A549 (cell line): ENCODE measurements at regions not wholly inside any gene's neighbourhood (a gene's known extent, or its start where the extent isn't known, plus 50 kb on each side); places are given as distances from the start of the nearest gene placed in this dataset.

Experiments used
- ATAC-seq, 2 experiments: fragments of 200-7000 bp in 1 of 2; fragments of >200 bp in 1 of 2; cut with Nextera tagmentation in 1 of 2; cut with Tn5 transposase in 1 of 2; 3 replicates each; pipeline versions ENCODE4 v1.8.0 to v1.9.1; 2018 to 2020; ENCODE audit warnings: mild to moderate bottlenecking in 1 of 2, moderate library complexity in 1 of 2
- CTCF ChIA-PET: fragments of 300-600 bp; sonication (Branson Sonifier 250); formaldehyde crosslinking; extraction: SDS; loops from one replicate; lab custom pipeline; 2021; ENCODE audit warnings: antibody characterized with exemption, inconsistent platforms; lab: Yijun Ruan, JAX
- POLR2A ChIA-PET: fragments of 350-600 bp; formaldehyde crosslinking; extraction: SDS; loops from one replicate; lab custom pipeline; 2021; ENCODE audit warnings: antibody characterized with exemption, inconsistent platforms; lab: Yijun Ruan, JAX
- DNase-seq, 2 experiments: peaks; one replicate each; pipeline versions ENCODE4 v3.0.0 to v3.0.0-alpha.2; 2011 to 2016; ENCODE audit warnings: low read depth in 1 of 2, low spot score in 1 of 2
- FAIRE-seq: peaks from 2 replicates; lab custom pipeline; 2011; peaks lifted over from hg19 to GRCh38; lab: Jason Lieb, UNC
- H3K27ac ChIP-seq, 2 experiments: fragments of >200 bp; sonication (Bioruptor Twin); formaldehyde crosslinking; 3 replicates each; pipeline ENCODE4 v1.5.1; 2016 to 2017
- H3K4me1 ChIP-seq: fragments of >200 bp; sonication (Bioruptor Twin); formaldehyde crosslinking; 3 replicates; pipeline ENCODE4 v1.6.1; 2016
- H3K4me2 ChIP-seq: fragments of >200 bp; sonication (Bioruptor Twin); formaldehyde crosslinking; 3 replicates; pipeline ENCODE4 v1.6.1; 2016
- H3K4me3 ChIP-seq: fragments of >200 bp; sonication (Bioruptor Twin); formaldehyde crosslinking; 3 replicates; pipeline ENCODE4 v1.5.1; 2016
- H3K9me3 ChIP-seq: fragments of >200 bp; sonication (Bioruptor Twin); formaldehyde crosslinking; 3 replicates; pipeline ENCODE4 v1.6.1; 2016
- ATOH8 ChIP-seq: fragments of 250-450 bp; sonication (Bioruptor Pico); IDR thresholded peaks from 2 replicates; pipeline ENCODE4 v1.5.0; 2020; ENCODE audit warnings: low read depth, mild to moderate bottlenecking, moderate library complexity
- BHLHE40 ChIP-seq: IDR thresholded peaks from 2 replicates; pipeline ENCODE4 v1.6.1; 2012; ENCODE audit warnings: low read depth, low read length, inconsistent platforms
- CBX8 ChIP-seq: fragments of 200-600 bp; sonication (generic); IDR thresholded peaks from 2 replicates; pipeline ENCODE4 v1.6.1; 2016
- CHD4 ChIP-seq: fragments of 200-600 bp; sonication (generic); IDR thresholded peaks from 2 replicates; pipeline ENCODE4 v1.6.1; 2016; ENCODE audit warnings: antibody characterized with exemption, mild to moderate bottlenecking, borderline replicate concordance
- EHF ChIP-seq: fragments of 250-450 bp; sonication (Bioruptor Pico); IDR thresholded peaks from 2 replicates; pipeline ENCODE4 v1.5.0; 2020; ENCODE audit warnings: mild to moderate bottlenecking
- EHMT2 ChIP-seq: fragments of 200-600 bp; sonication (generic); IDR thresholded peaks from 2 replicates; pipeline ENCODE4 v1.6.1; 2016; ENCODE audit warnings: antibody characterized with exemption, low read depth, mild to moderate bottlenecking, moderate library complexity
- EP300 ChIP-seq, 2 experiments: fragments of >200 bp; sonication (Bioruptor Twin); formaldehyde crosslinking; IDR thresholded peaks; 2 replicates in 1 of 2; 3 replicates in 1 of 2; pipeline ENCODE4 v1.6.1; 2016 to 2017
- ESRRA ChIP-seq: fragments of 150-350 bp; IDR thresholded peaks from 2 replicates; pipeline ENCODE4 v1.6.1; 2014; ENCODE audit warnings: mild to moderate bottlenecking, low read length, borderline replicate concordance
- FOSB ChIP-seq: fragments of 250-450 bp; sonication (Bioruptor Pico); IDR thresholded peaks from 2 replicates; pipeline ENCODE4 v1.5.0; 2020; ENCODE audit warnings: mild to moderate bottlenecking, moderate library complexity
- HEYL ChIP-seq: fragments of 250-450 bp; sonication (Bioruptor Pico); IDR thresholded peaks from 2 replicates; pipeline ENCODE4 v1.8.0; 2021; ENCODE audit warnings: mild to moderate bottlenecking, moderate library complexity
- HOXA7 ChIP-seq: fragments of 250-450 bp; sonication (Bioruptor Pico); IDR thresholded peaks from 2 replicates; pipeline ENCODE4 v1.5.0; 2020; ENCODE audit warnings: mild to moderate bottlenecking, moderate library complexity
- JUN ChIP-seq, 2 experiments: fragments of >200 bp; sonication (Bioruptor Twin); formaldehyde crosslinking; IDR thresholded peaks; 2 replicates in 1 of 2; 3 replicates in 1 of 2; pipeline ENCODE4 v1.6.1; 2016 to 2017
- KDM5A ChIP-seq: fragments of 200-600 bp; sonication (generic); IDR thresholded peaks from 2 replicates; pipeline ENCODE4 v1.6.1; 2016; ENCODE audit warnings: antibody characterized with exemption, mild to moderate bottlenecking
- MAZ ChIP-seq: fragments of 150-350 bp; IDR thresholded peaks from 2 replicates; pipeline ENCODE4 v1.6.1; 2014; ENCODE audit warnings: antibody characterized with exemption, low read depth, low read length, borderline replicate concordance
- NR3C1 ChIP-seq: fragments of >200 bp; sonication (Bioruptor Twin); formaldehyde crosslinking; IDR thresholded peaks from 3 replicates; pipeline ENCODE4 v1.6.1; 2017
- PBX3 ChIP-seq: IDR thresholded peaks from 2 replicates; pipeline ENCODE4 v1.6.1; 2012
- PHF8 ChIP-seq: fragments of 200-600 bp; sonication (generic); IDR thresholded peaks from 2 replicates; pipeline ENCODE4 v1.6.1; 2016; ENCODE audit warnings: low read depth, mild to moderate bottlenecking, antibody characterized with exemption, moderate library complexity, borderline replicate concordance
- POLR2AphosphoS2 ChIP-seq: conservative IDR thresholded peaks from 2 replicates; pipeline ENCODE4 v1.6.1; 2012; ENCODE audit warnings: low read length, improper control_type of control experiment, inconsistent platforms
- RFX5 ChIP-seq: fragments of 450-650 bp; IDR thresholded peaks from 2 replicates; pipeline ENCODE4 v1.7.1; 2014; ENCODE audit warnings: antibody characterized with exemption, mild to moderate bottlenecking, moderate library complexity
- SREBF2 ChIP-seq: fragments of 450-650 bp; IDR thresholded peaks from 2 replicates; pipeline ENCODE4 v1.6.1; 2014; ENCODE audit warnings: mild to moderate bottlenecking, moderate library complexity
- TFCP2L1 ChIP-seq: fragments of 250-450 bp; sonication (Bioruptor Pico); IDR thresholded peaks from 2 replicates; pipeline ENCODE4 v1.5.0; 2021; ENCODE audit warnings: mild to moderate bottlenecking
- ZNF302 ChIP-seq: fragments of 250-450 bp; sonication (Bioruptor Pico); IDR thresholded peaks from 2 replicates; pipeline ENCODE4 v1.9.0; 2021; ENCODE audit warnings: inconsistent platforms, mild to moderate bottlenecking, moderate library complexity
- ZSCAN20 ChIP-seq: fragments of 250-450 bp; sonication (Bioruptor Pico); IDR thresholded peaks from 2 replicates; pipeline ENCODE4 v1.8.0; 2022; ENCODE audit warnings: mild to moderate bottlenecking, moderate library complexity
- WGBS: methylation state at CpG from one replicate; pipeline ENCODE4 v1.1.6; 2017; ENCODE audit errors: missing lambda C conversion rate; 5-methylcytosine and 5-hydroxymethylcytosine counted together
- TF ChIP-seq, protein P1 (sequence below): IDR thresholded peaks from 2 replicates; pipeline ENCODE4 v1.6.1; 2012
- TF ChIP-seq, protein P2 (sequence below): fragments of 450-650 bp; IDR thresholded peaks from 2 replicates; pipeline ENCODE4 v1.6.1; 2014; ENCODE audit warnings: antibody characterized with exemption
- TF ChIP-seq, protein P3 (sequence below): fragments of 150-350 bp; IDR thresholded peaks from 2 replicates; pipeline ENCODE4 v1.6.1; 2014; ENCODE audit warnings: low read depth, mild to moderate bottlenecking, low read length

GRCh38 chr13:74061926-74062595 is 72.1 kb downstream of the KLF12 start (continued):
- no peak for TF ChIP-seq RFX5
- no peak for TF ChIP-seq POLR2AphosphoS2
- TF ChIP-seq SREBF2 = no peak
- no peak for TF ChIP-seq ZNF302 (CRISPR knock-in tag)

- POLR2A ChIA-PET = no interaction called here
- CTCF ChIA-PET = no interaction called here
- Histone ChIP-seq H3K4me1 (no peaks in the 10 kb centered on the region), H3K27ac (no peak overlapping the region), H3K4me3 (no peak overlapping the region), H3K4me2 (no peak overlapping the region), H3K9me3 (no peaks in the 10 kb centered on the region)
- DNase-seq (no peak), FAIRE-seq (no peak), ATAC-seq (no peak)
- WGBS = 69% methylated on average over 5 of the region's 5 CpGs
- TF ChIP-seq SREBF2 (no peak), NR3C1 (no peak), RFX5 (no peak), EHMT2 (no peak), HOXA7 (no peak), TFCP2L1 (no peak), KDM5A (no peak), PHF8 (no peak), ESRRA (no peak), JUN (IDR thresholded peaks at IDR 0.05) (no peak)
- TF ChIP-seq, protein P1, sequence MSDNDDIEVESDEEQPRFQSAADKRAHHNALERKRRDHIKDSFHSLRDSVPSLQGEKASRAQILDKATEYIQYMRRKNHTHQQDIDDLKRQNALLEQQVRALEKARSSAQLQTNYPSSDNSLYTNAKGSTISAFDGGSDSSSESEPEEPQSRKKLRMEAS = no peak
These were observed 77.2 kb downstream of the KLF12 start for GRCh38 chr13:74056801-74057542.

GRCh38 chr13:74052402-74052928 is 81.7 kb downstream of the KLF12 start:
- DNase-seq = peak in 1 of 2 experiments; percentile 12
- Histone ChIP-seq H3K4me2 (no peak overlapping the region), H3K4me3 (no peak overlapping the region), H3K9me3 (no peaks in the 10 kb centered on the region), H3K27ac (no peak overlapping the region), H3K4me1 (peaks cover 7% of the 10 kb centered on the region; the same call in 1 of the 3 replicates)
- no peak for FAIRE-seq
- TF ChIP-seq EHF (CRISPR knock-in tag) = no peak
- TF ChIP-seq, protein P2, sequence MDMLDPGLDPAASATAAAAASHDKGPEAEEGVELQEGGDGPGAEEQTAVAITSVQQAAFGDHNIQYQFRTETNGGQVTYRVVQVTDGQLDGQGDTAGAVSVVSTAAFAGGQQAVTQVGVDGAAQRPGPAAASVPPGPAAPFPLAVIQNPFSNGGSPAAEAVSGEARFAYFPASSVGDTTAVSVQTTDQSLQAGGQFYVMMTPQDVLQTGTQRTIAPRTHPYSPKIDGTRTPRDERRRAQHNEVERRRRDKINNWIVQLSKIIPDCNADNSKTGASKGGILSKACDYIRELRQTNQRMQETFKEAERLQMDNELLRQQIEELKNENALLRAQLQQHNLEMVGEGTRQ = 0 out of 2 replicates have a peak, but pooled peaks have one; percentile 21
- CTCF ChIA-PET = no interaction called here
- no peak for ATAC-seq
- WGBS = 75% methylated on average over 5 of the region's 5 CpGs
- POLR2A ChIA-PET = no interaction called here

DNA sequence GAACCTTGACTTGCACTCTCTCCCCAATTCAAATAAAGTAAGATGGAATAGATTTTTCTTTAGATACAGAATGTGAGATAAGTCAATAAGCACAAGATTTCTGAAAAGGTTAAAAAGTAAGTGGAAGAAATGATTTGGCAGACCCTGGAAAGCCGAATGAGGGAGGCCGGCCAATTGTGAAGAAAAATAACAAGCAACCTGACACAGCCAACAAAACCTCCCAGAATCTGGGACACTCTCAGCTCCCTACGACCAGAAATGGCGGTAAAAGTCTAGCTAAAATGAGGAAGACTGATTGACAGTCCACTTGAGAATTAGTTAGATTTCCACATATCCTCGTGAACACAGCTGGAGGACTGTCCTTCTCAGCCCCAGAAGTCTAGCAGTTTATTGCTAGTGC is 85.4 kb downstream of the KLF12 start:
- WGBS = 85% methylated on average over 5 of the region's 5 CpGs

More for the DNA sequence above, 85.4 kb downstream of the KLF12 start:
- DNase-seq (no peak), FAIRE-seq (no peak), ATAC-seq (no peak)
- Histone ChIP-seq H3K27ac (no peak overlapping the region), H3K4me1 (peaks cover 7% of the 10 kb centered on the region; the same call in 1 of the 3 replicates), H3K4me2 (no peak overlapping the region), H3K4me3 (no peak overlapping the region), H3K9me3 (no peaks in the 10 kb centered on the region)
- ChIA-PET POLR2A (no interaction called here), CTCF (no interaction called here)
- TF ChIP-seq CBX8 (no peak), PBX3 (no peak), ATOH8 (no peak), FOSB (CRISPR knock-in tag) (no peak), CHD4 (no peak), BHLHE40 (no peak), EHMT2 (no peak), EP300 (IDR thresholded peaks at IDR 0.05) (no peak), MAZ (no peak), HEYL (CRISPR knock-in tag) (no peak), ZSCAN20 (CRISPR knock-in tag) (no peak)
- TF ChIP-seq, protein P3, sequence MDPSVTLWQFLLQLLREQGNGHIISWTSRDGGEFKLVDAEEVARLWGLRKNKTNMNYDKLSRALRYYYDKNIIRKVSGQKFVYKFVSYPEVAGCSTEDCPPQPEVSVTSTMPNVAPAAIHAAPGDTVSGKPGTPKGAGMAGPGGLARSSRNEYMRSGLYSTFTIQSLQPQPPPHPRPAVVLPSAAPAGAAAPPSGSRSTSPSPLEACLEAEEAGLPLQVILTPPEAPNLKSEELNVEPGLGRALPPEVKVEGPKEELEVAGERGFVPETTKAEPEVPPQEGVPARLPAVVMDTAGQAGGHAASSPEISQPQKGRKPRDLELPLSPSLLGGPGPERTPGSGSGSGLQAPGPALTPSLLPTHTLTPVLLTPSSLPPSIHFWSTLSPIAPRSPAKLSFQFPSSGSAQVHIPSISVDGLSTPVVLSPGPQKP = no peak
